ENCODE measurements at regions not wholly inside any gene's neighbourhood (a gene's known extent, or its start where the extent isn't known, plus 50 kb on each side); places are given as distances from the start of the nearest gene placed in this dataset.

DNA sequence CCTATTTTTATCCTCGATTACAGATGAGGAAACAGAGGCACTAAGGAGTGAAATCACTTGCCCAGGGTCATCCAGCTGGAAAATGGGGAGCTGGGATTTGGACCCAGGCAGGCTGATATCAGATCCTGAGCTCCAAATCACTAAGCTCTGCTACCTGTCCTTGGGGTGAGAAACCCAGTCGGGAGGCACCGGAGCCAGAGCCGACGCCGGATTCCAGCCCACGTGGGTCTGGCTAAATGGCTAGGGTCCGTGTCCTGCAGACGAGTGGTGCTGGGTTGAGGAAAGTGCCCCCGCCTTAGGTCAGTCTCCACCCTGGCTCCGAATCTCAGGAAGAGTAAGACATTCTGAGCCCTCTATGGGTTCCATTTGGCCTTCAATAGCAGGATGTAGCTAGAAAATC lies 61.3 kb upstream of the GGTA1 start:
- TF ChIP-seq LARP7 (IDR thresholded peaks at IDR 0.05) (no peak), ETV6 (conservative IDR thresholded peaks at IDR 0.05 in 1 of 2, IDR thresholded peaks at IDR 0.05 in 1 of 2; ENCODE audit: borderline replicate concordance in 1 of 2, low read depth in 1 of 2) (no peak), MEF2A (IDR thresholded peaks at IDR 0.05; ENCODE audit: insufficient read depth, low read depth, low read length) (no peak), RELA (IDR thresholded peaks at IDR 0.05; ENCODE audit: borderline replicate concordance, partially characterized antibody) (no peak), RCOR1 (conservative IDR thresholded peaks at IDR 0.05; ENCODE audit: low read depth, low read length) (no peak), BMI1 (IDR thresholded peaks at IDR 0.05; ENCODE audit: borderline replicate concordance) (no peak), POLR2A (IDR thresholded peaks at IDR 0.05; ENCODE audit: low read depth, low read length) (no peak), RAD21 (IDR thresholded peaks at IDR 0.05; ENCODE audit: insufficient read depth, low read depth, low read length) (no peak), EZH2 (IDR thresholded peaks at IDR 0.05; ENCODE audit: borderline replicate concordance, control insufficient read depth, low read depth, low read length) (no peak)
- TF ChIP-seq, protein P1, sequence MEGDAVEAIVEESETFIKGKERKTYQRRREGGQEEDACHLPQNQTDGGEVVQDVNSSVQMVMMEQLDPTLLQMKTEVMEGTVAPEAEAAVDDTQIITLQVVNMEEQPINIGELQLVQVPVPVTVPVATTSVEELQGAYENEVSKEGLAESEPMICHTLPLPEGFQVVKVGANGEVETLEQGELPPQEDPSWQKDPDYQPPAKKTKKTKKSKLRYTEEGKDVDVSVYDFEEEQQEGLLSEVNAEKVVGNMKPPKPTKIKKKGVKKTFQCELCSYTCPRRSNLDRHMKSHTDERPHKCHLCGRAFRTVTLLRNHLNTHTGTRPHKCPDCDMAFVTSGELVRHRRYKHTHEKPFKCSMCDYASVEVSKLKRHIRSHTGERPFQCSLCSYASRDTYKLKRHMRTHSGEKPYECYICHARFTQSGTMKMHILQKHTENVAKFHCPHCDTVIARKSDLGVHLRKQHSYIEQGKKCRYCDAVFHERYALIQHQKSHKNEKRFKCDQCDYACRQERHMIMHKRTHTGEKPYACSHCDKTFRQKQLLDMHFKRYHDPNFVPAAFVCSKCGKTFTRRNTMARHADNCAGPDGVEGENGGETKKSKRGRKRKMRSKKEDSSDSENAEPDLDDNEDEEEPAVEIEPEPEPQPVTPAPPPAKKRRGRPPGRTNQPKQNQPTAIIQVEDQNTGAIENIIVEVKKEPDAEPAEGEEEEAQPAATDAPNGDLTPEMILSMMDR (IDR thresholded peaks at IDR 0.05 in 2 of 3, conservative IDR thresholded peaks at IDR 0.05 in 1 of 3; ENCODE audit: control insufficient read depth in 2 of 3, extremely low read depth in 1 of 3, insufficient read depth in 1 of 3, low read depth in 3 of 3, low read length in 3 of 3), result no peak
- TF ChIP-seq, protein P2, sequence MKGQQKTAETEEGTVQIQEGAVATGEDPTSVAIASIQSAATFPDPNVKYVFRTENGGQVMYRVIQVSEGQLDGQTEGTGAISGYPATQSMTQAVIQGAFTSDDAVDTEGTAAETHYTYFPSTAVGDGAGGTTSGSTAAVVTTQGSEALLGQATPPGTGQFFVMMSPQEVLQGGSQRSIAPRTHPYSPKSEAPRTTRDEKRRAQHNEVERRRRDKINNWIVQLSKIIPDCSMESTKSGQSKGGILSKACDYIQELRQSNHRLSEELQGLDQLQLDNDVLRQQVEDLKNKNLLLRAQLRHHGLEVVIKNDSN (IDR thresholded peaks at IDR 0.05; ENCODE audit: borderline replicate concordance, extremely low read length, insufficient read depth, low read depth, low read length), result no peak
- TF ChIP-seq, protein P3, sequence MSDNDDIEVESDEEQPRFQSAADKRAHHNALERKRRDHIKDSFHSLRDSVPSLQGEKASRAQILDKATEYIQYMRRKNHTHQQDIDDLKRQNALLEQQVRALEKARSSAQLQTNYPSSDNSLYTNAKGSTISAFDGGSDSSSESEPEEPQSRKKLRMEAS (IDR thresholded peaks at IDR 0.05; ENCODE audit: low read depth, low read length), result no peak
- TF ChIP-seq, protein P4, sequence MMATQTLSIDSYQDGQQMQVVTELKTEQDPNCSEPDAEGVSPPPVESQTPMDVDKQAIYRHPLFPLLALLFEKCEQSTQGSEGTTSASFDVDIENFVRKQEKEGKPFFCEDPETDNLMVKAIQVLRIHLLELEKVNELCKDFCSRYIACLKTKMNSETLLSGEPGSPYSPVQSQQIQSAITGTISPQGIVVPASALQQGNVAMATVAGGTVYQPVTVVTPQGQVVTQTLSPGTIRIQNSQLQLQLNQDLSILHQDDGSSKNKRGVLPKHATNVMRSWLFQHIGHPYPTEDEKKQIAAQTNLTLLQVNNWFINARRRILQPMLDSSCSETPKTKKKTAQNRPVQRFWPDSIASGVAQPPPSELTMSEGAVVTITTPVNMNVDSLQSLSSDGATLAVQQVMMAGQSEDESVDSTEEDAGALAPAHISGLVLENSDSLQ (IDR thresholded peaks at IDR 0.05), result no peak
